H1 (cell line): ENCODE measurements at regions not wholly inside any gene's neighbourhood (a gene's known extent, or its start where the extent isn't known, plus 50 kb on each side); places are given as distances from the start of the nearest gene placed in this dataset.

ENCODE experiments used
- CTCF ChIA-PET: fragments of 300-600 bp; sonication (Branson Sonifier 250); formaldehyde crosslinking; loops from one replicate; lab custom pipeline; 2021; ENCODE audit not compliant: partially characterized antibody; lab: Charles Lee
- POLR2A ChIA-PET: fragments of 300-600 bp; sonication (Branson Sonifier 250); formaldehyde crosslinking; loops from one replicate; lab custom pipeline; 2021; ENCODE audit warnings: inconsistent platforms; ENCODE audit not compliant: partially characterized antibody; lab: Charles Lee
- DNase-seq, 2 experiments: peaks; one replicate each; pipeline versions ENCODE4 v3.0.0 to v3.0.0-alpha.2; 2010 to 2022; ENCODE audit warnings: low spot score in 2 of 2, low read depth in 1 of 2, mixed read lengths in 1 of 2
- FAIRE-seq: peaks from 2 replicates; lab custom pipeline; 2011; peaks lifted over from hg19 to GRCh38; lab: Jason Lieb, UNC
- H2AFZ ChIP-seq: 2 replicates; pipeline ENCODE4 v1.8.1; 2012; ENCODE audit warnings: low read length, inconsistent platforms
- H2AK5ac ChIP-seq: 2 replicates; pipeline ENCODE4 v1.6.1; 2013; ENCODE audit warnings: low read depth, low read length
- H2BK120ac ChIP-seq: replicated peaks from 2 replicates; pipeline ENCODE3; 2013; ENCODE audit warnings: low read depth, low read length, inconsistent platforms
- H2BK12ac ChIP-seq: 2 replicates; pipeline ENCODE4 v1.6.1; 2013; ENCODE audit warnings: low read depth, low read length
- H2BK15ac ChIP-seq: 2 replicates; pipeline ENCODE4 v1.6.1; 2013; ENCODE audit warnings: low read length
- H2BK20ac ChIP-seq: 2 replicates; pipeline ENCODE4 v1.6.1; 2013; ENCODE audit warnings: low read length
- H2BK5ac ChIP-seq: 2 replicates; pipeline ENCODE4 v1.6.1; 2013; ENCODE audit warnings: low read depth, low read length
- H3K14ac ChIP-seq: 2 replicates; pipeline ENCODE4 v1.6.1; 2013; ENCODE audit warnings: inconsistent platforms; ENCODE audit not compliant: insufficient read length
- H3K18ac ChIP-seq: 2 replicates; pipeline ENCODE4 v1.6.1; 2013; ENCODE audit warnings: low read length; ENCODE audit errors: extremely low read depth
- H3K23ac ChIP-seq: 2 replicates; pipeline ENCODE4 v1.6.1; 2013; ENCODE audit warnings: inconsistent platforms; ENCODE audit not compliant: insufficient read length
- H3K23me2 ChIP-seq: 2 replicates; pipeline ENCODE4 v1.6.1; 2013; ENCODE audit warnings: low read depth, low read length
- H3K27ac ChIP-seq: 2 replicates; pipeline ENCODE4 v1.6.1; 2011; ENCODE audit warnings: low read depth, low read length, inconsistent platforms
- H3K27me3 ChIP-seq, 4 experiments: replicated peaks in 1 of 4; 1 replicate in 1 of 4; 2 replicates in 3 of 4; pipeline versions ENCODE4 v1.6.1 to v1.8.1; 2011 to 2013; ENCODE audit warnings: low read length in 3 of 4, mild to moderate bottlenecking in 3 of 4, inconsistent platforms in 2 of 4, mixed read lengths in 2 of 4, moderate library complexity in 1 of 4; ENCODE audit not compliant: control insufficient read depth in 3 of 4, insufficient read depth in 3 of 4; ENCODE audit errors: extremely low read depth in 1 of 4
- H3K36me3 ChIP-seq, 4 experiments: 2 replicates each; pipeline versions ENCODE4 v1.6.1 to v1.8.1; 2011 to 2013; ENCODE audit warnings: mild to moderate bottlenecking in 4 of 4, low read length in 3 of 4, moderate library complexity in 2 of 4, control low read depth in 1 of 4, inconsistent platforms in 1 of 4; ENCODE audit not compliant: insufficient read depth in 4 of 4, control insufficient read depth in 2 of 4
- H3K4ac ChIP-seq: replicated peaks from 2 replicates; pipeline ENCODE3; 2013; ENCODE audit warnings: low read length, low read depth, mixed read lengths, inconsistent platforms; ENCODE audit not compliant: insufficient read length
- H3K4me1 ChIP-seq, 4 experiments: replicated peaks in 1 of 4; 1 replicate in 1 of 4; 2 replicates in 3 of 4; pipeline versions ENCODE4 v1.6.1 to v1.8.1; 2011 to 2013; ENCODE audit warnings: low read length in 3 of 4, inconsistent platforms in 2 of 4, mixed read lengths in 1 of 4; ENCODE audit not compliant: insufficient read depth in 4 of 4, control insufficient read depth in 3 of 4
- H3K4me2 ChIP-seq, 2 experiments: 2 replicates each; pipeline versions ENCODE4 v1.6.1 to v1.8.1; 2011 to 2013; ENCODE audit warnings: low read depth in 2 of 2, low read length in 2 of 2, control low read depth in 1 of 2, inconsistent platforms in 1 of 2, mild to moderate bottlenecking in 1 of 2; ENCODE audit not compliant: insufficient read depth in 1 of 2
- H3K4me3 ChIP-seq, 4 experiments: fragments of 200-600, 300-600 bp in 1 of 4; sonication (generic), shearing (Covaris generic), sonication (Bioruptor Twin) in 1 of 4; 2 replicates each; pipeline versions ENCODE4 v1.5.1 to v1.8.1; 2011 to 2016; ENCODE audit warnings: low read length in 4 of 4, low read depth in 3 of 4, control low read depth in 2 of 4, inconsistent platforms in 2 of 4, mild to moderate bottlenecking in 2 of 4, mixed read lengths in 1 of 4, moderate library complexity in 1 of 4; ENCODE audit not compliant: insufficient read depth in 2 of 4; ENCODE audit errors: extremely low read depth in 1 of 4
- H3K56ac ChIP-seq: replicated peaks from 2 replicates; pipeline ENCODE3; 2013; ENCODE audit warnings: low read depth, mild to moderate bottlenecking, mixed read lengths, low read length, inconsistent platforms; ENCODE audit not compliant: insufficient read length
- H3K79me1 ChIP-seq: 2 replicates; pipeline ENCODE4 v1.6.1; 2013; ENCODE audit warnings: low read depth, low read length, control low read depth
- H3K79me2 ChIP-seq, 2 experiments: 2 replicates each; pipeline versions ENCODE4 v1.6.1 to v1.8.1; 2012 to 2013; ENCODE audit warnings: low read length in 2 of 2, mild to moderate bottlenecking in 2 of 2, inconsistent platforms in 1 of 2; ENCODE audit not compliant: insufficient read depth in 2 of 2, control insufficient read depth in 1 of 2
- H3K9ac ChIP-seq, 4 experiments: replicated peaks in 1 of 4; 1 replicate in 1 of 4; 2 replicates in 3 of 4; pipeline versions ENCODE4 v1.6.1 to v1.8.1; 2011 to 2013; ENCODE audit warnings: low read depth in 3 of 4, low read length in 3 of 4, control low read depth in 2 of 4, mild to moderate bottlenecking in 2 of 4, moderate library complexity in 2 of 4, inconsistent platforms in 1 of 4; ENCODE audit errors: extremely low read depth in 1 of 4
- H3K9me3 ChIP-seq, 2 experiments: 2 replicates each; pipeline versions ENCODE4 v1.6.1 to v1.8.1; 2012 to 2013; ENCODE audit warnings: mild to moderate bottlenecking in 2 of 2, moderate library complexity in 2 of 2, control low read depth in 1 of 2, inconsistent platforms in 1 of 2, low read depth in 1 of 2, low read length in 1 of 2, mixed read lengths in 1 of 2; ENCODE audit not compliant: insufficient read depth in 2 of 2
- H4K20me1 ChIP-seq, 2 experiments: replicated peaks in 1 of 2; 2 replicates each; pipeline versions ENCODE3 to v1.8.1; 2011 to 2013; ENCODE audit warnings: inconsistent platforms in 2 of 2, low read length in 2 of 2, mild to moderate bottlenecking in 1 of 2; ENCODE audit not compliant: insufficient read depth in 2 of 2, control insufficient read depth in 1 of 2
- H4K5ac ChIP-seq: 2 replicates; pipeline ENCODE4 v1.6.1; 2013; ENCODE audit warnings: low read length, low read depth, mixed read lengths, inconsistent platforms; ENCODE audit not compliant: insufficient read length
- H4K8ac ChIP-seq: 2 replicates; pipeline ENCODE4 v1.8.0; 2013; ENCODE audit warnings: mild to moderate bottlenecking, moderate library complexity, low read length, inconsistent platforms; ENCODE audit not compliant: insufficient read depth; ENCODE audit errors: extremely low read depth
- H4K91ac ChIP-seq: replicated peaks from 2 replicates; pipeline ENCODE3; 2013; ENCODE audit warnings: low read length, mixed read lengths, inconsistent platforms; ENCODE audit not compliant: insufficient read length
- BACH1 ChIP-seq: IDR thresholded peaks from 2 replicates; pipeline ENCODE4 v1.6.1; 2012; ENCODE audit warnings: low read length, improper control_type of control experiment
- BCL11A ChIP-seq, 2 experiments: IDR thresholded peaks; one replicate each; pipeline ENCODE4 v1.6.1; 2011; ENCODE audit warnings: low read depth in 2 of 2, low read length in 2 of 2, mild to moderate bottlenecking in 2 of 2
- BRCA1 ChIP-seq: IDR thresholded peaks from 2 replicates; pipeline ENCODE4 v1.6.1; 2012; ENCODE audit warnings: low read depth, low read length, improper control_type of control experiment
- HDAC2 ChIP-seq, 2 experiments: fragments of 300-600 bp in 1 of 2; sonication (generic) in 1 of 2; IDR thresholded peaks; 2 replicates each; pipeline ENCODE4 v1.6.1; 2011 to 2012; ENCODE audit warnings: low read depth in 2 of 2, low read length in 2 of 2, mild to moderate bottlenecking in 2 of 2, moderate library complexity in 2 of 2, borderline replicate concordance in 1 of 2, inconsistent platforms in 1 of 2
- NRF1 ChIP-seq: IDR thresholded peaks from 2 replicates; pipeline ENCODE4 v1.6.1; 2011; ENCODE audit warnings: mild to moderate bottlenecking, low read depth, low read length, improper control_type of control experiment
- RAD21 ChIP-seq, 2 experiments: IDR thresholded peaks in 1 of 2; conservative IDR thresholded peaks in 1 of 2; 2 replicates each; pipeline ENCODE4 v1.6.1; 2011; ENCODE audit warnings: low read depth in 2 of 2, low read length in 2 of 2, improper control_type of control experiment in 1 of 2, inconsistent platforms in 1 of 2, mild to moderate bottlenecking in 1 of 2, moderate library complexity in 1 of 2
- SRF ChIP-seq: IDR thresholded peaks from 2 replicates; pipeline ENCODE4 v1.6.1; 2011; ENCODE audit warnings: mild to moderate bottlenecking, low read depth, low read length, moderate library complexity
- USF2 ChIP-seq: IDR thresholded peaks from 2 replicates; pipeline ENCODE4 v1.6.1; 2011; ENCODE audit warnings: low read length, improper control_type of control experiment
- WGBS, 2 experiments: shearing (Covaris generic) in 1 of 2; methylation state at CpG; one replicate each; pipeline versions ENCODE4 v1.1.6 to v1.1.7; 2013 to 2015; ENCODE audit warnings: low lambda C conversion rate in 2 of 2, mixed read lengths in 2 of 2, inconsistent platforms in 1 of 2, low coverage in 1 of 2, missing lambda C conversion rate in 1 of 2; ENCODE audit not compliant: insufficient replicate concordance in 2 of 2, insufficient coverage in 1 of 2, insufficient read length in 1 of 2; ENCODE audit errors: extremely low coverage in 1 of 2, missing lambda C conversion rate in 1 of 2; 5-methylcytosine and 5-hydroxymethylcytosine counted together

DNA sequence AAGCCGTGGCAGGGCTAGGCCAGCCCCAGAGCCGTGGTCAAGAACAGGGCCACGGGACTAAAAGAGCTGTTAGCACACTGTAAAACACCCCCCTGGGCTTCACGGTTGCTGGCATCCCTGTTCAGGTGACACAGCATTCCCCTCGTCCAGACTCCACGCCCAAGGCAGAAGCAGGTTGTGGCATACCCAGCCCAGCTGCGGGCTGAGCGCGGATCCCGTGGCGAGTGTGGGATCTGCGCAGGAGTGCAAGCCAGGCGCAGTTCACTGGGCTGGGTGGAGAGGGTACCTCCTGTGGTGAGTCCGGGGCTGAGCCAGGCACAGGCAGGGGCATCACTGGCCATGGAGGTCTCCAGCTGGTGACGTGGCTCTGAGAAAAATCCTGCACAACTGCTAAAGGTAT, 199.1 kb downstream of the FZD1 start:
- Histone ChIP-seq H4K20me1 (no peaks in the 10 kb centered on the region), H3K56ac (no peak overlapping the region), H2BK12ac (no peak overlapping the region), H2AK5ac (no peak overlapping the region), H4K5ac (no peak overlapping the region), H3K27ac (no peak overlapping the region), H3K4me2 (no peak overlapping the region), H2BK20ac (no peak overlapping the region), H3K9me3 (no peaks in the 10 kb centered on the region), H3K14ac (no peak overlapping the region), H3K18ac (no peak overlapping the region), H2BK15ac (no peak overlapping the region), H3K23me2 (no peaks in the 10 kb centered on the region), H3K79me2 (no peaks in the 10 kb centered on the region), H3K4ac (no peak overlapping the region), H3K27me3 (no peaks in the 10 kb centered on the region), H3K36me3 (no peaks in the 10 kb centered on the region), H4K8ac (no peak overlapping the region), H3K9ac (no peak overlapping the region), H3K4me1 (no peaks in the 10 kb centered on the region), H4K91ac (no peak overlapping the region), H3K23ac (no peak overlapping the region), H2BK5ac (no peak overlapping the region), H2BK120ac (no peak overlapping the region), H3K4me3 (no peak overlapping the region), H2AFZ (no peak overlapping the region), H3K79me1 (no peaks in the 10 kb centered on the region)
- 97% methylated on average over 13 of the region's 15 CpGs; no CpG with 5 or more reads in 1 of the 2 experiments for WGBS, 2 experiments
- TF ChIP-seq USF2 (no peak), BCL11A (IDR thresholded peaks at IDR 0.05; ENCODE audit: low read depth in 2 of 2, low read length in 2 of 2) (no peak), RAD21 (IDR thresholded peaks at IDR 0.05 in 1 of 2, conservative IDR thresholded peaks at IDR 0.05 in 1 of 2; ENCODE audit: low read depth in 2 of 2, low read length in 2 of 2) (no peak), BACH1 (no peak), BRCA1 (no peak), HDAC2 (IDR thresholded peaks at IDR 0.05; ENCODE audit: borderline replicate concordance in 1 of 2, low read depth in 2 of 2, low read length in 2 of 2) (no peak), SRF (no peak), NRF1 (no peak)
- POLR2A ChIA-PET, result no interaction called here
- CTCF ChIA-PET, result no interaction called here
- DNase-seq (no peak), FAIRE-seq (no peak)
